Fibroblast of mammary gland (primary cell): ENCODE measurements at regions not wholly inside any gene's neighbourhood (a gene's known extent, or its start where the extent isn't known, plus 50 kb on each side); places are given as distances from the start of the nearest gene placed in this dataset.

Experiments
- DNase-seq: peaks from one replicate; pipeline ENCODE4 v3.0.0-alpha.2; 2010; ENCODE audit warnings: low read depth
- H3K4me3 ChIP-seq: 2 replicates; pipeline ENCODE4 v1.5.1; 2011; ENCODE audit warnings: low read depth, mild to moderate bottlenecking, low read length, moderate library complexity; ENCODE audit not compliant: control insufficient read depth
- CTCF ChIP-seq: conservative IDR thresholded peaks from 2 replicates; pipeline ENCODE4 v1.5.1; 2011; ENCODE audit warnings: low read depth, low read length, inconsistent platforms; ENCODE audit not compliant: control insufficient read depth, insufficient read depth

- TF ChIP-seq CTCF: no peak
- H3K4me3 ChIP-seq: no peak overlapping the region
Measured at GRCh38 chr18:76255070-76255683, 239.9 kb downstream of the ZNF516 start.

GRCh38 chr18:76252880-76253279, 242.2 kb downstream of the ZNF516 start:
- no peak overlapping the region for H3K4me3 ChIP-seq
- TF ChIP-seq CTCF: peak; percentile 57
- DNase-seq: peak; percentile 34

More at GRCh38 chr18:76255070-76255683, 239.9 kb downstream of the ZNF516 start:
- no peak for DNase-seq

- no peak overlapping the region for H3K4me3 ChIP-seq
- TF ChIP-seq CTCF: no peak
- DNase-seq: no peak
Measured at GRCh38 chr18:76252139-76252538, 242.9 kb downstream of the ZNF516 start.

- no peak for TF ChIP-seq CTCF
- H3K4me3 ChIP-seq: no peak overlapping the region
- DNase-seq: no peak
Measured at GRCh38 chr18:76251691-76252090, 243.4 kb downstream of the ZNF516 start.

- no peak for DNase-seq
- no peak overlapping the region for H3K4me3 ChIP-seq
- TF ChIP-seq CTCF: no peak
Measured at GRCh38 chr18:76246590-76246989, 248.5 kb downstream of the ZNF516 start.

- no peak overlapping the region for H3K4me3 ChIP-seq
- DNase-seq: no peak
- TF ChIP-seq CTCF: no peak
Measured at GRCh38 chr18:76234676-76235060, 260.4 kb downstream of the ZNF516 start.
